ENCODE measurements at regions not wholly inside any gene's neighbourhood (a gene's known extent, or its start where the extent isn't known, plus 50 kb on each side); places are given as distances from the start of the nearest gene placed in this dataset.

GRCh38 chr2:198220763-198221610 lies 416.6 kb downstream of the PLCL1 start:
- DNase-seq (ENCODE audit: low read depth in 2 of 2): no peak

- DNase-seq (ENCODE audit: low read depth in 2 of 2): no peak
Observed at GRCh38 chr2:198219292-198219691, 414.9 kb downstream of the PLCL1 start.

- no peak for DNase-seq (ENCODE audit: low read depth in 2 of 2)
Observed at GRCh38 chr2:198214114-198214596, 409.8 kb downstream of the PLCL1 start.

- DNase-seq (ENCODE audit: low read depth in 2 of 2): no peak
Observed at GRCh38 chr2:198213253-198213652, 408.9 kb downstream of the PLCL1 start.

- no peak for DNase-seq (ENCODE audit: low read depth in 2 of 2)
Observed at GRCh38 chr2:198211706-198212105, 407.3 kb downstream of the PLCL1 start.

- DNase-seq (ENCODE audit: low read depth in 2 of 2): no peak
Observed at GRCh38 chr2:198203336-198204069, 399.1 kb downstream of the PLCL1 start.
